NCI-H2107 treated with DMSO at 0.1 percent for 48 hours (cell line): ENCODE measurements at regions not wholly inside any gene's neighbourhood (a gene's known extent, or its start where the extent isn't known, plus 50 kb on each side); places are given as distances from the start of the nearest gene placed in this dataset.
A peak's percentile ranks its signal among the peaks of the same experiment; 100 is the strongest.

Experiments
- DNase-seq: peaks from one replicate; lab custom pipeline; 2025; ENCODE audit not compliant: unreplicated experiment; lab: John Stamatoyannopoulos, UW

- no peak for DNase-seq
These were observed 742.1 kb downstream of the MTRR start for GRCh38 chr5:8611067-8611466.

GRCh38 chr5:8613078-8613685, 744.2 kb downstream of the MTRR start:
- no peak for DNase-seq

- no peak for DNase-seq
These were observed 746.4 kb downstream of the MTRR start for GRCh38 chr5:8615142-8615858.

- peak; percentile 91 for DNase-seq
These were observed 759.6 kb downstream of the MTRR start for GRCh38 chr5:8628521-8628920.

- DNase-seq = no peak
These were observed 764.3 kb downstream of the MTRR start for GRCh38 chr5:8633259-8633658.

- no peak for DNase-seq
These were observed 764.7 kb downstream of the MTRR start for GRCh38 chr5:8633696-8634095.

- no peak for DNase-seq
These were observed 765.3 kb downstream of the MTRR start for GRCh38 chr5:8634219-8634618.

- no peak for DNase-seq
These were observed 773.0 kb downstream of the MTRR start for GRCh38 chr5:8641786-8642505.

- DNase-seq = no peak
These were observed 775.4 kb downstream of the MTRR start for GRCh38 chr5:8644377-8644776.

- no peak for DNase-seq
These were observed 778.2 kb downstream of the MTRR start for GRCh38 chr5:8647111-8647510.

- DNase-seq = peak; percentile 20
These were observed 781.2 kb downstream of the MTRR start for GRCh38 chr5:8650186-8650585.

GRCh38 chr5:8660133-8660893, 791.4 kb downstream of the MTRR start:
- DNase-seq = no peak

- no peak for DNase-seq
These were observed 794.4 kb downstream of the MTRR start for GRCh38 chr5:8663374-8663773.

- DNase-seq = no peak
These were observed 806.2 kb downstream of the MTRR start for GRCh38 chr5:8675182-8675581.

GRCh38 chr5:8676695-8677094, 807.7 kb downstream of the MTRR start:
- DNase-seq = no peak

GRCh38 chr5:8682381-8682780, 813.4 kb downstream of the MTRR start:
- no peak for DNase-seq

- DNase-seq = peak; percentile 71
These were observed 814.5 kb downstream of the MTRR start for GRCh38 chr5:8683496-8683895.

GRCh38 chr5:8685704-8686103, 816.8 kb downstream of the MTRR start:
- DNase-seq = no peak

GRCh38 chr5:8686707-8687106, 817.8 kb downstream of the MTRR start:
- DNase-seq = no peak

GRCh38 chr5:8689773-8690172, 820.8 kb downstream of the MTRR start:
- no peak for DNase-seq

GRCh38 chr5:8691221-8691620, 822.3 kb downstream of the MTRR start:
- no peak for DNase-seq
